BJ (cell line): ENCODE measurements at regions not wholly inside any gene's neighbourhood (a gene's known extent, or its start where the extent isn't known, plus 50 kb on each side); places are given as distances from the start of the nearest gene placed in this dataset.

Experiments
- CTCF ChIA-PET: fragments of 350-600 bp; formaldehyde crosslinking; extraction: SDS; loops from one replicate; lab custom pipeline; 2021; ENCODE audit warnings: antibody characterized with exemption, inconsistent platforms; lab: Yijun Ruan, JAX
- POLR2A ChIA-PET: fragments of 300-600 bp; sonication (Branson Sonifier 250); formaldehyde crosslinking; extraction: SDS; loops from one replicate; lab custom pipeline; 2021; ENCODE audit warnings: antibody characterized with exemption; lab: Charles Lee
- DNase-seq: peaks from one replicate; pipeline ENCODE4 v3.0.0-alpha.2; 2011; ENCODE audit warnings: low read depth
- H3K27me3 ChIP-seq: 2 replicates; pipeline ENCODE4 v1.6.0; 2011; ENCODE audit warnings: low read length; ENCODE audit not compliant: control insufficient read depth, insufficient read depth
- H3K36me3 ChIP-seq: 2 replicates; pipeline ENCODE4 v1.5.1; 2011; ENCODE audit warnings: low read length; ENCODE audit not compliant: control insufficient read depth, insufficient read depth
- H3K4me3 ChIP-seq: 2 replicates; pipeline ENCODE4 v1.5.1; 2011; ENCODE audit warnings: low read depth, mild to moderate bottlenecking, control low read depth, low read length
- CTCF ChIP-seq: IDR thresholded peaks from 2 replicates; pipeline ENCODE4 v1.5.1; 2011; ENCODE audit warnings: low read depth, mild to moderate bottlenecking, control low read depth, inconsistent platforms, low read length, moderate library complexity; ENCODE audit not compliant: insufficient read depth

GRCh38 chr2:64762301-64762997, 108.7 kb upstream of the SERTAD2 start:
- Histone ChIP-seq H3K4me3 (no peak overlapping the region), H3K36me3 (no peaks in the 10 kb centered on the region), H3K27me3 (no peaks in the 10 kb centered on the region)
- no peak for DNase-seq
- ChIA-PET CTCF (interaction anchor here (0.5 to 2.8 kb wide), 9 partner anchors 10 to 410 kb away, joined by 3 to 10 read pairs (median 3); partner anchors contain the start of gene SERTAD2), POLR2A (no interaction called here)
- TF ChIP-seq CTCF = no peak

- no peak for DNase-seq
- Histone ChIP-seq H3K27me3 (no peaks in the 10 kb centered on the region), H3K36me3 (no peaks in the 10 kb centered on the region), H3K4me3 (no peak overlapping the region)
- CTCF ChIA-PET = interaction anchor here (0.7 to 2.8 kb wide), 7 partner anchors 10 to 176 kb away, joined by 3 to 10 read pairs (median 3); partner anchors contain the start of gene SERTAD2
- POLR2A ChIA-PET = no interaction called here
- no peak for TF ChIP-seq CTCF
Observed at GRCh38 chr2:64763126-64763525, 109.4 kb upstream of the SERTAD2 start.

- Histone ChIP-seq H3K36me3 (no peaks in the 10 kb centered on the region), H3K4me3 (no peak overlapping the region), H3K27me3 (no peaks in the 10 kb centered on the region)
- ChIA-PET CTCF (interaction anchor here (0.6 to 1.4 kb wide), 2 partner anchors 10 to 15 kb away, joined by 3 to 9 read pairs; no protein-coding TSS in a partner anchor), POLR2A (no interaction called here)
- DNase-seq = no peak
- no peak for TF ChIP-seq CTCF
Observed at GRCh38 chr2:64765160-64765805, 111.6 kb upstream of the SERTAD2 start.

- TF ChIP-seq CTCF = no peak
- ChIA-PET POLR2A (interaction anchor here (0.7 to 0.9 kb wide), 3 partner anchors 16 to 100 kb away, joined by 3 to 7 read pairs (median 4); no protein-coding TSS in a partner anchor), CTCF (interaction anchor here (0.9 to 1.3 kb wide), 6 partner anchors 16 to 149 kb away, joined by 3 to 6 read pairs (median 3); no protein-coding TSS in a partner anchor)
- no peaks in the 10 kb centered on the region for H3K27me3 ChIP-seq
- DNase-seq = no peak
- H3K4me3 ChIP-seq = peak overlapping the region; percentile 57
- H3K36me3 ChIP-seq = no peaks in the 10 kb centered on the region
Observed at GRCh38 chr2:64766841-64767669, 113.3 kb upstream of the SERTAD2 start.
